H1 (cell line): ENCODE measurements at regions not wholly inside any gene's neighbourhood (a gene's known extent, or its start where the extent isn't known, plus 50 kb on each side); places are given as distances from the start of the nearest gene placed in this dataset.

Experiments
- TF ChIP-seq, protein P1 (sequence below), 3 experiments: IDR thresholded peaks; 1 replicate in 2 of 3; 2 replicates in 1 of 3; pipeline versions ENCODE4 v1.5.1 to v1.6.1; 2011; ENCODE audit warnings: low read length in 3 of 3, mild to moderate bottlenecking in 3 of 3, inconsistent platforms in 2 of 3, low read depth in 1 of 3, moderate library complexity in 1 of 3; ENCODE audit not compliant: insufficient read depth in 1 of 3; ENCODE audit errors: control extremely low read depth in 1 of 3

DNA sequence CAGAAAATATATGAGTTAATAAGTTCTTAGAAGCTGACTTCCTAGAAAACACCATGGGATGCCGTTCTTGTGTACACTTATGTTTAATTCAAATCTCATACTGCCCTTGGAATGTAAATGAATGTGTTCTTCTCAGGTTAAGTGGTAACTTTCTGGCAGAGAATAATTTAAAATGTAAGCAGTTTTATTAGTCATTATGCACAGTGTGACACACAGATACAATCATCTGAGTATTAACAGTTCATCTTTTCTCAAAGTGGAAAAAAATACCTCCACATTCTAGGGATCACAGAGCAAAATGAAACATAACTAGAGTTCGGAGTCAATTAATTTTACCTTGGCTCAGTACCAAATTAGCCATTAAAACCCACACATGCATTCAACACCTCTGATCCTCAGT is 508.1 kb downstream of the CDH9 start (continued):
- TF ChIP-seq, protein P1, sequence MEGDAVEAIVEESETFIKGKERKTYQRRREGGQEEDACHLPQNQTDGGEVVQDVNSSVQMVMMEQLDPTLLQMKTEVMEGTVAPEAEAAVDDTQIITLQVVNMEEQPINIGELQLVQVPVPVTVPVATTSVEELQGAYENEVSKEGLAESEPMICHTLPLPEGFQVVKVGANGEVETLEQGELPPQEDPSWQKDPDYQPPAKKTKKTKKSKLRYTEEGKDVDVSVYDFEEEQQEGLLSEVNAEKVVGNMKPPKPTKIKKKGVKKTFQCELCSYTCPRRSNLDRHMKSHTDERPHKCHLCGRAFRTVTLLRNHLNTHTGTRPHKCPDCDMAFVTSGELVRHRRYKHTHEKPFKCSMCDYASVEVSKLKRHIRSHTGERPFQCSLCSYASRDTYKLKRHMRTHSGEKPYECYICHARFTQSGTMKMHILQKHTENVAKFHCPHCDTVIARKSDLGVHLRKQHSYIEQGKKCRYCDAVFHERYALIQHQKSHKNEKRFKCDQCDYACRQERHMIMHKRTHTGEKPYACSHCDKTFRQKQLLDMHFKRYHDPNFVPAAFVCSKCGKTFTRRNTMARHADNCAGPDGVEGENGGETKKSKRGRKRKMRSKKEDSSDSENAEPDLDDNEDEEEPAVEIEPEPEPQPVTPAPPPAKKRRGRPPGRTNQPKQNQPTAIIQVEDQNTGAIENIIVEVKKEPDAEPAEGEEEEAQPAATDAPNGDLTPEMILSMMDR (IDR thresholded peaks at IDR 0.05; ENCODE audit: control extremely low read depth in 1 of 3, insufficient read depth in 1 of 3, low read depth in 1 of 3, low read length in 3 of 3), result no peak
- TF ChIP-seq, all 59 proteins: peak for 0
